CD14-positive monocyte (primary cell): ENCODE measurements at regions not wholly inside any gene's neighbourhood (a gene's known extent, or its start where the extent isn't known, plus 50 kb on each side); places are given as distances from the start of the nearest gene placed in this dataset.

Experiments used
- DNase-seq, 3 donors: peaks; one replicate each; pipeline ENCODE4 v3.0.0-alpha.2; 2011 to 2022
- H2AFZ ChIP-seq: 2 replicates; pipeline ENCODE4 v1.6.0; 2012; ENCODE audit warnings: mild to moderate bottlenecking, low read depth, low read length, inconsistent platforms; ENCODE audit not compliant: insufficient read depth, poor library complexity, severe bottlenecking
- H3K27ac ChIP-seq, 2 donors: 1 replicate in 1 of 2; 2 replicates in 1 of 2; pipeline ENCODE4 v1.5.1; 2012 to 2013; ENCODE audit warnings: low read length in 2 of 2, control low read depth in 1 of 2, inconsistent platforms in 1 of 2, low read depth in 1 of 2, mild to moderate bottlenecking in 1 of 2
- H3K27me3 ChIP-seq, 2 donors: one replicate each; pipeline versions ENCODE4 v1.6.0 to v1.6.1; 2011 to 2013; ENCODE audit warnings: low read length in 2 of 2; ENCODE audit not compliant: control insufficient read depth in 2 of 2, insufficient read depth in 2 of 2
- H3K36me3 ChIP-seq, 2 donors: replicated peaks in 1 of 2; 1 replicate in 1 of 2; 2 replicates in 1 of 2; pipeline versions ENCODE4 v1.5.1 to v1.6.1; 2012 to 2013; ENCODE audit warnings: low read length in 2 of 2, control low read depth in 1 of 2, inconsistent platforms in 1 of 2, mild to moderate bottlenecking in 1 of 2; ENCODE audit not compliant: insufficient read depth in 2 of 2, control insufficient read depth in 1 of 2
- H3K4me1 ChIP-seq, 2 donors: 1 replicate in 1 of 2; 2 replicates in 1 of 2; pipeline versions ENCODE4 v1.5.1 to v1.6.1; 2012 to 2013; ENCODE audit warnings: low read length in 2 of 2, control low read depth in 1 of 2, inconsistent platforms in 1 of 2, mild to moderate bottlenecking in 1 of 2, moderate library complexity in 1 of 2; ENCODE audit not compliant: insufficient read depth in 2 of 2, control insufficient read depth in 1 of 2
- H3K4me2 ChIP-seq: replicated peaks from 2 replicates; pipeline ENCODE3; 2012; ENCODE audit warnings: low read length, moderate library complexity, mild to moderate bottlenecking; ENCODE audit not compliant: poor library complexity, severe bottlenecking; ENCODE audit errors: extremely low read depth
- H3K4me3 ChIP-seq, 3 experiments: fragments of 200-600 bp in 1 of 3; sonication (generic) in 1 of 3; replicated peaks in 1 of 3; 1 replicate in 2 of 3; 2 replicates in 1 of 3; pipeline ENCODE4 v1.5.1; 2011 to 2013; ENCODE audit warnings: low read length in 3 of 3, mild to moderate bottlenecking in 3 of 3, control low read depth in 2 of 3, low read depth in 2 of 3, inconsistent platforms in 1 of 3, moderate library complexity in 1 of 3
- H3K79me2 ChIP-seq: 2 replicates; pipeline ENCODE4 v1.6.0; 2012; ENCODE audit warnings: mild to moderate bottlenecking, control low read depth, inconsistent platforms, low read length, moderate library complexity; ENCODE audit not compliant: insufficient read depth
- H3K9ac ChIP-seq: 2 replicates; pipeline ENCODE4 v1.6.0; 2017; ENCODE audit warnings: low read length, mild to moderate bottlenecking; ENCODE audit not compliant: insufficient read depth, poor library complexity, severe bottlenecking
- H3K9me3 ChIP-seq, 2 donors: replicated peaks in 1 of 2; 1 replicate in 1 of 2; 2 replicates in 1 of 2; pipeline versions ENCODE4 v1.5.1 to v1.6.1; 2012 to 2013; ENCODE audit warnings: low read length in 2 of 2, control low read depth in 1 of 2; ENCODE audit not compliant: control insufficient read depth in 1 of 2, insufficient read depth in 1 of 2
- H4K20me1 ChIP-seq: 2 replicates; pipeline ENCODE4 v1.6.0; 2012; ENCODE audit warnings: mild to moderate bottlenecking, low read length, control low read depth, moderate library complexity; ENCODE audit not compliant: insufficient read depth
- H3K27ac Mint-ChIP-seq, 7 donors: one replicate each; pipeline ENCODE4 v1.8.0; 2020; ENCODE audit warnings: mild to moderate bottlenecking in 7 of 7, mixed read lengths in 7 of 7, moderate library complexity in 6 of 7, inconsistent platforms in 2 of 7
- H3K27me3 Mint-ChIP-seq, 3 donors: one replicate each; pipeline ENCODE4 v1.8.0; 2021 to 2022; ENCODE audit warnings: low read depth in 3 of 3, mild to moderate bottlenecking in 3 of 3, mixed read lengths in 3 of 3, moderate library complexity in 3 of 3, inconsistent platforms in 1 of 3
- H3K36me3 Mint-ChIP-seq, 2 donors: one replicate each; pipeline ENCODE4 v1.8.0; 2020; ENCODE audit warnings: mixed read lengths in 2 of 2, inconsistent platforms in 1 of 2, mild to moderate bottlenecking in 1 of 2
- H3K4me1 Mint-ChIP-seq: one replicate; pipeline ENCODE4 v1.8.0; 2020; ENCODE audit warnings: mild to moderate bottlenecking, mixed read lengths
- H3K4me3 Mint-ChIP-seq, 2 donors: one replicate each; pipeline ENCODE4 v1.8.0; 2020; ENCODE audit warnings: mild to moderate bottlenecking in 2 of 2, mixed read lengths in 2 of 2, moderate library complexity in 1 of 2
- H3K9me3 Mint-ChIP-seq, 7 donors: one replicate each; pipeline ENCODE4 v1.8.0; 2020 to 2022; ENCODE audit warnings: mixed read lengths in 7 of 7, mild to moderate bottlenecking in 6 of 7, moderate library complexity in 6 of 7, inconsistent platforms in 2 of 7
- CTCF ChIP-seq: fragments of 200-600 bp; IDR thresholded peaks from one replicate; pipeline ENCODE4 v1.8.0; 2022; ENCODE audit warnings: antibody characterized with exemption, mild to moderate bottlenecking
- WGBS: methylation state at CpG from one replicate; pipeline ENCODE4 v1.1.5; 2013; ENCODE audit warnings: missing lambda C conversion rate; ENCODE audit not compliant: insufficient coverage; 5-methylcytosine and 5-hydroxymethylcytosine counted together
- intact Hi-C, 2 donors: fragments of 100-400 bp; cut with micrococcal nuclease; formaldehyde crosslinking; loops; one replicate each; pipeline versions ENCODE4 v1.15.0 to v1.15.1; 2023

DNA sequence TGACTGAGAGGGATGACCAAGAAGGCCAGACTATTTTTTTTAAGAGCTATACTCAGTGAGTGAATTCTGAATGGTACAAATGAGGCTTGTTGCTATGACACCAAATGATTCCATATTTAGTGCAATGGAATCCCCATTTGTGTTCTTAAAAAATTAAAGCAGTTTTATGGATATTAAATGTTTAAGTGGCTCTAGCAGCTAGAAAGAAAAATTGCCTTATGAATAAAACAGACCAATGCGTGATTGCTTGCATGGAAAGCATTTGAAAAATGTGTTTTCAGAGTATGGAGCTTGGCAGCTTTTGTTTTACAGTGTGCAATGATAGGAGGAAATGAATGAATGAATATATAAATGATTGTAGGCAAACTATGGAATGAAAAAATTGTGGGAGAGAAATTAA lies 238.8 kb upstream of the DPP10 start:
- no peaks in the 10 kb centered on the region for H3K36me3 Mint-ChIP-seq
- no peaks in the 10 kb centered on the region for H3K79me2 ChIP-seq
- H3K27me3 Mint-ChIP-seq, result peaks cover 0 to 2% (median 0%) of the 10 kb centered on the region in 3 donors
- no peak for DNase-seq
- no peak overlapping the region for H3K4me3 Mint-ChIP-seq
- no peak overlapping the region for H3K27ac Mint-ChIP-seq
- no peak overlapping the region for H3K27ac ChIP-seq
- H3K9me3 ChIP-seq, result peaks cover 0 to 5% of the 10 kb centered on the region in 2 donors
- H4K20me1 ChIP-seq, result no peaks in the 10 kb centered on the region
- no peak overlapping the region for H2AFZ ChIP-seq
- H3K36me3 ChIP-seq, result no peaks in the 10 kb centered on the region
- no peak overlapping the region for H3K4me3 ChIP-seq
- H3K27me3 ChIP-seq, result no peaks in the 10 kb centered on the region
- H3K9me3 Mint-ChIP-seq, result peaks cover 0 to 13% (median 4%) of the 10 kb centered on the region in 7 donors
- H3K9ac ChIP-seq, result no peak overlapping the region
- H3K4me1 ChIP-seq, result no peaks in the 10 kb centered on the region
- WGBS, result 100% methylated on average over 1 of the region's 1 CpG
- intact Hi-C loops, result no loop called here
- TF ChIP-seq CTCF, result no peak
- H3K4me1 Mint-ChIP-seq, result no peaks in the 10 kb centered on the region
- H3K4me2 ChIP-seq, result no peak overlapping the region

DNA sequence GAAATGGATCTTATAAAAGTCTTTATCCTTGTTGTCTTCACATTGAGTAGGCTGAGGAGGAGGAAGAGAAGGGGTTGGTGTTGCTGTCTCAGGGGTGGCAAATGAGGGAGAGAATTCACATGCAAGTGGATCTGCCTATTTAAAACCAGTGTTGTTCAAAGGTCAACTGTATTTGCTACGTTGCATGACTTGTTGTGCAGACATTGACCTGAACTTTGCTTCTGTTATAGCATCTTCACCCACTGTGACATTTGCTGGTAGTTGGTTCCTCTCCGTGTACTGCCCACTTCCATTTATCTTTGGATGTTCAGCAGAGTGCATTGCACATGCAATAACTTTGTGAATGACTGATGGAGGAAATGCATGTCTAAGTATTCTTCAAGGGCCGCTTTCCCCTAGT lies 228.6 kb upstream of the DPP10 start:
- H3K27me3 Mint-ChIP-seq, result no peaks in the 10 kb centered on the region
- 100% methylated on average over 1 of the region's 3 CpGs for WGBS
- no peaks in the 10 kb centered on the region for H3K36me3 Mint-ChIP-seq

More for the DNA sequence above, 228.6 kb upstream of the DPP10 start:
- no peak for TF ChIP-seq CTCF
- H3K4me3 ChIP-seq, result no peak overlapping the region
- H3K79me2 ChIP-seq, result no peaks in the 10 kb centered on the region
- no peak overlapping the region for H3K9ac ChIP-seq
- no peak overlapping the region for H3K27ac ChIP-seq
- intact Hi-C loops, result no loop called here
- H3K4me1 ChIP-seq, result no peaks in the 10 kb centered on the region
- H3K27me3 ChIP-seq, result no peaks in the 10 kb centered on the region
- no peaks in the 10 kb centered on the region for H3K4me1 Mint-ChIP-seq
- no peak overlapping the region for H2AFZ ChIP-seq
- no peak for DNase-seq
- H4K20me1 ChIP-seq, result no peaks in the 10 kb centered on the region
- H3K4me3 Mint-ChIP-seq, result no peak overlapping the region
- H3K4me2 ChIP-seq, result no peak overlapping the region
- H3K36me3 ChIP-seq, result no peaks in the 10 kb centered on the region
- H3K27ac Mint-ChIP-seq, result no peak overlapping the region
- no peaks in the 10 kb centered on the region for H3K9me3 ChIP-seq
- peaks cover 0 to 1% (median 0%) of the 10 kb centered on the region in 7 donors for H3K9me3 Mint-ChIP-seq
